NCI-H2196 (cell line): ENCODE measurements at regions not wholly inside any gene's neighbourhood (a gene's known extent, or its start where the extent isn't known, plus 50 kb on each side); places are given as distances from the start of the nearest gene placed in this dataset.
"Not testable (repeated sequence)": the region's sequence is repeated elsewhere in the genome, so short reads cannot be mapped to it uniquely, and the experiment has no call there.

Experiments used
- DNase-seq: peaks from one replicate; lab custom pipeline; 2025; ENCODE audit not compliant: unreplicated experiment; lab: John Stamatoyannopoulos, UW

GRCh38 chr6:27096834-27097511 is 150.5 kb upstream of the PRSS16 start:
- DNase-seq: no peak

- DNase-seq: no peak
These were observed 148.5 kb upstream of the PRSS16 start for GRCh38 chr6:27098956-27099355.

- no peak for DNase-seq
These were observed 146.6 kb upstream of the PRSS16 start for GRCh38 chr6:27100921-27101320.

- DNase-seq: no peak
These were observed 145.7 kb upstream of the PRSS16 start for GRCh38 chr6:27101824-27102223.

- DNase-seq: no peak
These were observed 141.1 kb upstream of the PRSS16 start for GRCh38 chr6:27106382-27106781.

GRCh38 chr6:27111743-27112142 is 135.8 kb upstream of the PRSS16 start:
- DNase-seq: no peak

GRCh38 chr6:27112974-27113373 is 134.5 kb upstream of the PRSS16 start:
- DNase-seq: no peak

GRCh38 chr6:27119329-27119728 is 128.2 kb upstream of the PRSS16 start:
- no peak for DNase-seq

GRCh38 chr6:27119761-27120160 is 127.7 kb upstream of the PRSS16 start:
- no peak for DNase-seq

- no peak for DNase-seq
These were observed 125.9 kb upstream of the PRSS16 start for GRCh38 chr6:27121640-27122039.

- DNase-seq: no peak
These were observed 123.2 kb upstream of the PRSS16 start for GRCh38 chr6:27124252-27124657.

GRCh38 chr6:27126046-27126814 is 121.3 kb upstream of the PRSS16 start:
- no peak for DNase-seq

- peak; percentile 4 for DNase-seq
These were observed 120.5 kb upstream of the PRSS16 start for GRCh38 chr6:27126815-27127537.

- not testable (repeated sequence) for DNase-seq
These were observed 119.6 kb upstream of the PRSS16 start for GRCh38 chr6:27127874-27128273.

GRCh38 chr6:27128311-27129094 is 119.0 kb upstream of the PRSS16 start:
- DNase-seq: no peak

GRCh38 chr6:27129095-27129815 is 118.2 kb upstream of the PRSS16 start:
- peak; percentile 33 for DNase-seq

- no peak for DNase-seq
These were observed 117.6 kb upstream of the PRSS16 start for GRCh38 chr6:27129917-27130316.

- DNase-seq: no peak
These were observed 116.7 kb upstream of the PRSS16 start for GRCh38 chr6:27130668-27131428.

GRCh38 chr6:27132282-27132531 is 115.3 kb upstream of the PRSS16 start:
- DNase-seq: not testable (repeated sequence)
